ENCODE measurements at regions not wholly inside any gene's neighbourhood (a gene's known extent, or its start where the extent isn't known, plus 50 kb on each side); places are given as distances from the start of the nearest gene placed in this dataset.

DNA sequence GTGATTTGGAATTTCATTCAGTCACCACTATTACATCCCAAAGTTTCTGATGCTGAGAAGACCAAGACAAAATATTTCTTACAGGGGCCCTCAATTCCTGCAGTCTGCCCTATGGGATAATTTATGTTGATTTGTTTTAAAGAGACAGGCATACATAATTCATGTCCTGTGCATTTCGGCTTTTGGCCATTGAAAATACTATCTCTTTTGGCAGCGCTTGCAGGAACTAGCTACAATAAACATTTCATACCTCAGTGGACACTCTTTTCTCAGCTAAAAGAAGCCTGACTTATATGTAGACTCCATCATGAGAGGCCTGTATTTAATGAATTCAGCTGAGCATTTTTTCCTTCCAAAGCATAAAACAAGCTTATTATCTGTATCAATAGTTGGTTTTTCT is 451.9 kb upstream of the C9orf72 start (continued):
- no peak for TF ChIP-seq PML (IDR thresholded peaks at IDR 0.05; ENCODE audit: low read length)
- no peak for TF ChIP-seq ZZZ3 (IDR thresholded peaks at IDR 0.05; ENCODE audit: control insufficient read depth, insufficient read length, low read depth)
- TF ChIP-seq CEBPB (IDR thresholded peaks at IDR 0.05; ENCODE audit: borderline replicate concordance in 1 of 2, low read depth in 2 of 2, low read length in 2 of 2), result no peak
- no peak for TF ChIP-seq STAT1 (conservative IDR thresholded peaks at IDR 0.05)
- TF ChIP-seq, protein P1, sequence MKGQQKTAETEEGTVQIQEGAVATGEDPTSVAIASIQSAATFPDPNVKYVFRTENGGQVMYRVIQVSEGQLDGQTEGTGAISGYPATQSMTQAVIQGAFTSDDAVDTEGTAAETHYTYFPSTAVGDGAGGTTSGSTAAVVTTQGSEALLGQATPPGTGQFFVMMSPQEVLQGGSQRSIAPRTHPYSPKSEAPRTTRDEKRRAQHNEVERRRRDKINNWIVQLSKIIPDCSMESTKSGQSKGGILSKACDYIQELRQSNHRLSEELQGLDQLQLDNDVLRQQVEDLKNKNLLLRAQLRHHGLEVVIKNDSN (IDR thresholded peaks at IDR 0.05; ENCODE audit: borderline replicate concordance, extremely low read length, insufficient read depth, low read depth, low read length), result no peak

DNA sequence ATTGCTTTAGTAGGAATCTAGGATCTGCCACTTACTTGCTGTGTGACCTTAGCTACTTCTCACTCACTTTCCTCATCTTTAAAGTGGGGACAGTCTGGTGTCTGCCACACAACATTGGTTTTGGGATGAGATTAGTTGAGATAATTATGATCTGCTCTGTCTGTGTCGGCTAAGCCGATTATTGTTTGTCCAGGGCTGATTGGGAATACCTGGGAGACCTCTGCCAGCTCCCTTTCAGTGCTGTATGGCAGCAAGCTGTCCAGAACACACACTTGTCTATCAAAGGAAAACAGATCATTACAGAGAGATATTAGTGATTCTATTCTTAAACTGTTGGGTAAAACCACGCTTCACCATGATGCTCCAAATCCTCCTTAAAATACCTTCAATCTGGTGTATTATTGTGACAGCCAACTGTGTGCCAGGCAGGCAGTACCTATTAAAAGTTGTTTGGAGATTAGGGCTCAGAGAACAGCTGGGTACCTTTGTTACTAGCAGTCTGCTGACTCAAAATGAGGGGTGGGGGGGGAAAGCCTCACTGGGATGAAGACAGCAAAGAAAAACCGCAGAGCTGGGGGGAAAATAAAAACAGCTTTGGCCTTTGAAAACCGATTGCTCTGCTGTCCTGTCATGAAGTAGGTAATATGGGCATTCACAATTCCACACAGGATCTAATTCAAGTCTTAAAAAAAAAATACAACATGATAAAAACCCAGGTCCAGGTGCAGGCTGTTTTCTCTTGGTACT is 458.4 kb upstream of the C9orf72 start:
- Histone ChIP-seq H3K36me3 (ENCODE audit: control insufficient read depth in 2 of 2, insufficient read depth in 2 of 2, low read length in 1 of 2) (no peaks in the 10 kb centered on the region), H3K4me1 (ENCODE audit: control insufficient read depth, insufficient read depth, low read length) (no peaks in the 10 kb centered on the region), H3K27me3 (replicated peaks in 1 of 2; ENCODE audit: control insufficient read depth in 2 of 2, insufficient read depth in 2 of 2, low read length in 1 of 2) (no peaks in the 10 kb centered on the region), H3K79me2 (ENCODE audit: control insufficient read depth, insufficient read depth, low read length) (no peaks in the 10 kb centered on the region), H3K4me2 (ENCODE audit: control insufficient read depth, insufficient read depth) (no peak overlapping the region), H2AFZ (ENCODE audit: control insufficient read depth, low read depth, low read length) (no peak overlapping the region), H4K20me1 (ENCODE audit: control insufficient read depth, insufficient read depth) (no peaks in the 10 kb centered on the region), H3K9ac (ENCODE audit: control insufficient read depth, insufficient read depth, low read length) (no peak overlapping the region), H3K27ac (ENCODE audit: control insufficient read depth, insufficient read depth) (no peak overlapping the region), H3K9me3 (replicated peaks; ENCODE audit: control insufficient read depth, insufficient read depth, low read length) (no peaks in the 10 kb centered on the region), H3K4me3 (no peak overlapping the region)
- in situ Hi-C loops (cut with MboI) (no loop called here), intact Hi-C loops (cut with micrococcal nuclease; ENCODE audit: unreplicated experiment) (no loop called here)
- FAIRE-seq (no peak), DNase-seq (ENCODE audit: low read depth, low spot score) (no peak), ATAC-seq (no peak)
- BruUV-seq (replicated peaks), result no TSS peak
- SMC1A ChIA-PET (ENCODE audit: uncharacterized antibody, unreplicated experiment), result no interaction called here
- RAD21 ChIA-PET (ENCODE audit: unreplicated experiment), result interaction anchor here (0.5 kb wide), 1 partner anchor 599 kb away, joined by 4 read pairs; no protein-coding TSS in a partner anchor
- POLR2A ChIA-PET, result no interaction called here
- WGBS (ENCODE audit: insufficient coverage, insufficient replicate concordance, low lambda C conversion rate, missing lambda C conversion rate), result 20% methylated on average over 5 of the region's 5 CpGs
- CTCF ChIA-PET, result no interaction called here
- TF ChIP-seq, protein P1 (IDR thresholded peaks at IDR 0.05; ENCODE audit: borderline replicate concordance, extremely low read length, insufficient read depth, low read depth, low read length), result no peak
- TF ChIP-seq NFYA (IDR thresholded peaks at IDR 0.05; ENCODE audit: borderline replicate concordance, low read depth, low read length), result no peak
- TF ChIP-seq, protein P2, sequence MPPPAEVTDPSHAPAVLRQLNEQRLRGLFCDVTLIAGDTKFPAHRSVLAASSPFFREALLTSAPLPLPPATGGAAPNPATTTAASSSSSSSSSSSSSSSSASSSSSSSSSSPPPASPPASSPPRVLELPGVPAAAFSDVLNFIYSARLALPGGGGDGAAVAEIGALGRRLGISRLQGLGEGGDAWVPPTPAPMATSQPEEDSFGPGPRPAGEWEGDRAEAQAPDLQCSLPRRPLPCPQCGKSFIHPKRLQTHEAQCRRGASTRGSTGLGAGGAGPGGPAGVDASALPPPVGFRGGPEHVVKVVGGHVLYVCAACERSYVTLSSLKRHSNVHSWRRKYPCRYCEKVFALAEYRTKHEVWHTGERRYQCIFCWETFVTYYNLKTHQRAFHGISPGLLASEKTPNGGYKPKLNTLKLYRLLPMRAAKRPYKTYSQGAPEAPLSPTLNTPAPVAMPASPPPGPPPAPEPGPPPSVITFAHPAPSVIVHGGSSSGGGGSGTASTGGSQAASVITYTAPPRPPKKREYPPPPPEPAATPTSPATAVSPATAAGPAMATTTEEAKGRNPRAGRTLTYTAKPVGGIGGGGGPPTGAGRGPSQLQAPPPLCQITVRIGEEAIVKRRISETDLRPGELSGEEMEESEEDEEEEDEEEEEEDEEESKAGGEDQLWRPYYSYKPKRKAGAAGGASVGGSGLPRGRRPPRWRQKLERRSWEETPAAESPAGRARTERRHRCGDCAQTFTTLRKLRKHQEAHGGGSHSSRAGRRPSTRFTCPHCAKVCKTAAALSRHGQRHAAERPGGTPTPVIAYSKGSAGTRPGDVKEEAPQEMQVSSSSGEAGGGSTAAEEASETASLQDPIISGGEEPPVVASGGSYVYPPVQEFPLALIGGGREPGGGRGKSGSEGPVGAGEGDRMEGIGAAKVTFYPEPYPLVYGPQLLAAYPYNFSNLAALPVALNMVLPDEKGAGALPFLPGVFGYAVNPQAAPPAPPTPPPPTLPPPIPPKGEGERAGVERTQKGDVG (CRISPR knock-in tag; IDR thresholded peaks at IDR 0.05), result no peak
- TF ChIP-seq TCF12 (IDR thresholded peaks at IDR 0.05; ENCODE audit: low read depth, low read length), result no peak
- TF ChIP-seq BMI1 (IDR thresholded peaks at IDR 0.05; ENCODE audit: borderline replicate concordance), result no peak
- no peak for TF ChIP-seq GABPA (IDR thresholded peaks at IDR 0.05; ENCODE audit: low read depth)
- TF ChIP-seq MYB (IDR thresholded peaks at IDR 0.05; ENCODE audit: borderline replicate concordance, low read depth, low read length), result no peak
- TF ChIP-seq, protein P3, sequence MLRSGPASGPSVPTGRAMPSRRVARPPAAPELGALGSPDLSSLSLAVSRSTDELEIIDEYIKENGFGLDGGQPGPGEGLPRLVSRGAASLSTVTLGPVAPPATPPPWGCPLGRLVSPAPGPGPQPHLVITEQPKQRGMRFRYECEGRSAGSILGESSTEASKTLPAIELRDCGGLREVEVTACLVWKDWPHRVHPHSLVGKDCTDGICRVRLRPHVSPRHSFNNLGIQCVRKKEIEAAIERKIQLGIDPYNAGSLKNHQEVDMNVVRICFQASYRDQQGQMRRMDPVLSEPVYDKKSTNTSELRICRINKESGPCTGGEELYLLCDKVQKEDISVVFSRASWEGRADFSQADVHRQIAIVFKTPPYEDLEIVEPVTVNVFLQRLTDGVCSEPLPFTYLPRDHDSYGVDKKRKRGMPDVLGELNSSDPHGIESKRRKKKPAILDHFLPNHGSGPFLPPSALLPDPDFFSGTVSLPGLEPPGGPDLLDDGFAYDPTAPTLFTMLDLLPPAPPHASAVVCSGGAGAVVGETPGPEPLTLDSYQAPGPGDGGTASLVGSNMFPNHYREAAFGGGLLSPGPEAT (IDR thresholded peaks at IDR 0.05; ENCODE audit: low read depth), result no peak
- no peak for TF ChIP-seq CHD2 (IDR thresholded peaks at IDR 0.05; ENCODE audit: borderline replicate concordance, low read depth, low read length)
- TF ChIP-seq CHD1 (IDR thresholded peaks at IDR 0.05; ENCODE audit: low read depth, low read length), result no peak
